ENCODE measurements at regions not wholly inside any gene's neighbourhood (a gene's known extent, or its start where the extent isn't known, plus 50 kb on each side); places are given as distances from the start of the nearest gene placed in this dataset.

GRCh38 chr6:8678466-8678865 lies 243.1 kb upstream of the SLC35B3 start:
- intact Hi-C loops (cut with micrococcal nuclease; ENCODE audit: unreplicated experiment): no loop called here
- Histone ChIP-seq H3K4me1 (ENCODE audit: insufficient read depth, low read length, poor library complexity, severe bottlenecking) (no peaks in the 10 kb centered on the region), H3K36me3 (ENCODE audit: insufficient read depth, low read length, poor library complexity, severe bottlenecking) (no peaks in the 10 kb centered on the region), H3K9me3 (ENCODE audit: low read depth, low read length, poor library complexity, severe bottlenecking) (no peaks in the 10 kb centered on the region), H3K27me3 (replicated peaks; ENCODE audit: insufficient read depth, low read depth, low read length, poor library complexity) (no peaks in the 10 kb centered on the region), H3K27ac (ENCODE audit: low read depth, low read length, poor library complexity, severe bottlenecking) (no peak overlapping the region), H3K4me3 (ENCODE audit: low read depth, low read length, poor library complexity, severe bottlenecking) (no peak overlapping the region)
- TF ChIP-seq CTCF (conservative IDR thresholded peaks at IDR 0.05; ENCODE audit: low read depth, low read length): no peak
- no peak for TF ChIP-seq EZH2 (IDR thresholded peaks at IDR 0.05; ENCODE audit: borderline replicate concordance, low read depth, low read length, poor library complexity, severe bottlenecking)
- ChIA-PET POLR2A (ENCODE audit: low non-redundant PET) (no interaction called here), CTCF (no interaction called here)
- BruUV-seq (replicated peaks): no TSS peak
- no peak for DNase-seq (ENCODE audit: low spot score)

- no peak overlapping the region for H3K27ac ChIP-seq (ENCODE audit: low read depth, low read length, poor library complexity, severe bottlenecking)
- no peak overlapping the region for H3K4me3 ChIP-seq (ENCODE audit: low read depth, low read length, poor library complexity, severe bottlenecking)
- POLR2A ChIA-PET (ENCODE audit: low non-redundant PET): no interaction called here
- no peak for DNase-seq (ENCODE audit: low spot score)
- no TSS peak for BruUV-seq (replicated peaks)
- no peaks in the 10 kb centered on the region for H3K4me1 ChIP-seq (ENCODE audit: insufficient read depth, low read length, poor library complexity, severe bottlenecking)
- H3K27me3 ChIP-seq (replicated peaks; ENCODE audit: insufficient read depth, low read depth, low read length, poor library complexity): no peaks in the 10 kb centered on the region
- no peak for TF ChIP-seq CTCF (conservative IDR thresholded peaks at IDR 0.05; ENCODE audit: low read depth, low read length)
- TF ChIP-seq EZH2 (IDR thresholded peaks at IDR 0.05; ENCODE audit: borderline replicate concordance, low read depth, low read length, poor library complexity, severe bottlenecking): no peak
- CTCF ChIA-PET: no interaction called here
- H3K9me3 ChIP-seq (ENCODE audit: low read depth, low read length, poor library complexity, severe bottlenecking): no peaks in the 10 kb centered on the region
- no peaks in the 10 kb centered on the region for H3K36me3 ChIP-seq (ENCODE audit: insufficient read depth, low read length, poor library complexity, severe bottlenecking)
- intact Hi-C loops (cut with micrococcal nuclease; ENCODE audit: unreplicated experiment): no loop called here
Measured at GRCh38 chr6:8674126-8674525, 238.8 kb upstream of the SLC35B3 start.

GRCh38 chr6:8672882-8673281 lies 237.5 kb upstream of the SLC35B3 start:
- intact Hi-C loops (cut with micrococcal nuclease; ENCODE audit: unreplicated experiment): no loop called here
- ChIA-PET CTCF (no interaction called here), POLR2A (ENCODE audit: low non-redundant PET) (no interaction called here)
- H3K36me3 ChIP-seq (ENCODE audit: insufficient read depth, low read length, poor library complexity, severe bottlenecking): no peaks in the 10 kb centered on the region
- TF ChIP-seq EZH2 (IDR thresholded peaks at IDR 0.05; ENCODE audit: borderline replicate concordance, low read depth, low read length, poor library complexity, severe bottlenecking) (no peak), CTCF (conservative IDR thresholded peaks at IDR 0.05; ENCODE audit: low read depth, low read length) (no peak)
- H3K4me3 ChIP-seq (ENCODE audit: low read depth, low read length, poor library complexity, severe bottlenecking): no peak overlapping the region
- DNase-seq (ENCODE audit: low spot score): no peak
- H3K27me3 ChIP-seq (replicated peaks; ENCODE audit: insufficient read depth, low read depth, low read length, poor library complexity): no peaks in the 10 kb centered on the region
- no TSS peak for BruUV-seq (replicated peaks)
- no peak overlapping the region for H3K27ac ChIP-seq (ENCODE audit: low read depth, low read length, poor library complexity, severe bottlenecking)
- H3K9me3 ChIP-seq (ENCODE audit: low read depth, low read length, poor library complexity, severe bottlenecking): no peaks in the 10 kb centered on the region
- no peaks in the 10 kb centered on the region for H3K4me1 ChIP-seq (ENCODE audit: insufficient read depth, low read length, poor library complexity, severe bottlenecking)

Measured in A673 (cell line).